ENCODE measurements at regions not wholly inside any gene's neighbourhood (a gene's known extent, or its start where the extent isn't known, plus 50 kb on each side); places are given as distances from the start of the nearest gene placed in this dataset.

DNA sequence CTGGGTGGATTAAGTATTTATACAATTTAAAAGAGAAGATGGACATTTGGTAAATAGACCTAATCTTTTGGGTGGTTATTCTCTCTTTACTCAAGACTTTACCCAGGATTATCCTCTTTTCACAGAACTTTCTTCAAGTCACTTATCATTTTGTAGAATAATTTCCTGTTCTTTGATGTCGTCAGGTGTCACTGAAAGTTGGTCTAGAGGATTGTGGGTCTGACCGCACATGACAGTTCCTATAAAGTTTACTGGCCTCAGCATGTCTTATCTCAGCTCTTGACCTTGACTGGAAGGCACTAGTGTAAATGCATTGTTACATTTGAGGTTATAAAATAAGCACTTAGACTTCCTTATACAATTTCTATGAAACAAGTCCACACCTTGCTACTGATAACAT is 139.9 kb upstream of the SLC4A4 start:
- TF ChIP-seq CREB1 (IDR thresholded peaks at IDR 0.05; ENCODE audit: low read depth), result no peak
- no peak for TF ChIP-seq CEBPB (IDR thresholded peaks at IDR 0.05)
- no peak for TF ChIP-seq YY1 (IDR thresholded peaks at IDR 0.05; ENCODE audit: low read depth)
- no peak for TF ChIP-seq ZBTB7A (IDR thresholded peaks at IDR 0.05; ENCODE audit: low read depth)
- TF ChIP-seq, protein P1, sequence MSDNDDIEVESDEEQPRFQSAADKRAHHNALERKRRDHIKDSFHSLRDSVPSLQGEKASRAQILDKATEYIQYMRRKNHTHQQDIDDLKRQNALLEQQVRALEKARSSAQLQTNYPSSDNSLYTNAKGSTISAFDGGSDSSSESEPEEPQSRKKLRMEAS (IDR thresholded peaks at IDR 0.05), result no peak
- TF ChIP-seq TCF12 (IDR thresholded peaks at IDR 0.05; ENCODE audit: low read depth), result no peak
- no peak for TF ChIP-seq FOXM1 (IDR thresholded peaks at IDR 0.05; ENCODE audit: borderline replicate concordance, low read depth)
- TF ChIP-seq, protein P2, sequence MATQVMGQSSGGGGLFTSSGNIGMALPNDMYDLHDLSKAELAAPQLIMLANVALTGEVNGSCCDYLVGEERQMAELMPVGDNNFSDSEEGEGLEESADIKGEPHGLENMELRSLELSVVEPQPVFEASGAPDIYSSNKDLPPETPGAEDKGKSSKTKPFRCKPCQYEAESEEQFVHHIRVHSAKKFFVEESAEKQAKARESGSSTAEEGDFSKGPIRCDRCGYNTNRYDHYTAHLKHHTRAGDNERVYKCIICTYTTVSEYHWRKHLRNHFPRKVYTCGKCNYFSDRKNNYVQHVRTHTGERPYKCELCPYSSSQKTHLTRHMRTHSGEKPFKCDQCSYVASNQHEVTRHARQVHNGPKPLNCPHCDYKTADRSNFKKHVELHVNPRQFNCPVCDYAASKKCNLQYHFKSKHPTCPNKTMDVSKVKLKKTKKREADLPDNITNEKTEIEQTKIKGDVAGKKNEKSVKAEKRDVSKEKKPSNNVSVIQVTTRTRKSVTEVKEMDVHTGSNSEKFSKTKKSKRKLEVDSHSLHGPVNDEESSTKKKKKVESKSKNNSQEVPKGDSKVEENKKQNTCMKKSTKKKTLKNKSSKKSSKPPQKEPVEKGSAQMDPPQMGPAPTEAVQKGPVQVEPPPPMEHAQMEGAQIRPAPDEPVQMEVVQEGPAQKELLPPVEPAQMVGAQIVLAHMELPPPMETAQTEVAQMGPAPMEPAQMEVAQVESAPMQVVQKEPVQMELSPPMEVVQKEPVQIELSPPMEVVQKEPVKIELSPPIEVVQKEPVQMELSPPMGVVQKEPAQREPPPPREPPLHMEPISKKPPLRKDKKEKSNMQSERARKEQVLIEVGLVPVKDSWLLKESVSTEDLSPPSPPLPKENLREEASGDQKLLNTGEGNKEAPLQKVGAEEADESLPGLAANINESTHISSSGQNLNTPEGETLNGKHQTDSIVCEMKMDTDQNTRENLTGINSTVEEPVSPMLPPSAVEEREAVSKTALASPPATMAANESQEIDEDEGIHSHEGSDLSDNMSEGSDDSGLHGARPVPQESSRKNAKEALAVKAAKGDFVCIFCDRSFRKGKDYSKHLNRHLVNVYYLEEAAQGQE (IDR thresholded peaks at IDR 0.05; ENCODE audit: low read depth), result no peak
- no peak for TF ChIP-seq TAF1 (IDR thresholded peaks at IDR 0.05; ENCODE audit: low read depth)
- TF ChIP-seq TEAD4 (IDR thresholded peaks at IDR 0.05), result no peak
- TF ChIP-seq RAD21 (IDR thresholded peaks at IDR 0.05; ENCODE audit: low read depth), result no peak
- TF ChIP-seq NFIC (IDR thresholded peaks at IDR 0.05), result no peak
- TF ChIP-seq, protein P3, sequence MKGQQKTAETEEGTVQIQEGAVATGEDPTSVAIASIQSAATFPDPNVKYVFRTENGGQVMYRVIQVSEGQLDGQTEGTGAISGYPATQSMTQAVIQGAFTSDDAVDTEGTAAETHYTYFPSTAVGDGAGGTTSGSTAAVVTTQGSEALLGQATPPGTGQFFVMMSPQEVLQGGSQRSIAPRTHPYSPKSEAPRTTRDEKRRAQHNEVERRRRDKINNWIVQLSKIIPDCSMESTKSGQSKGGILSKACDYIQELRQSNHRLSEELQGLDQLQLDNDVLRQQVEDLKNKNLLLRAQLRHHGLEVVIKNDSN (IDR thresholded peaks at IDR 0.05), result no peak
- TF ChIP-seq EP300 (IDR thresholded peaks at IDR 0.05; ENCODE audit: borderline replicate concordance), result no peak
- no peak for TF ChIP-seq EGR1 (IDR thresholded peaks at IDR 0.05)

DNA sequence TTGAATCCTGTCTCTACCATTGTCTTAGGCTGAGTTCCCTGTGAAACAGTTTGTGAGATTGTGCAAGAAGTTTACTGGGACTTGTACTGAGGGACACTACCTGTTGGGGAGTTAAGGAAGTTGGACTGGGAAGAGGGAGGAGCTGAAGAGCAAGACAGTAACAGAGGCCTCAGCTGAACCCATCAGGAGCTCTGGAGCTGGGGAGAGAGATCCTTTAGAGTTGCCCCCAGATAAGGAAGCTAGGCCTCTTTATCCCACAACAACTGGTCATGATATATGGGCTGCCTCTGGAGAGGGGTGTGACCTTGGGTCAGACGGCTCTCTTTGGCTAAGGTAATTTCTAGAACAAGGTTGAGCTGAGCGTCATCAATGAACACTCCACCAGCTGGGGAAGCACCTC is 137.8 kb upstream of the SLC4A4 start:
- TF ChIP-seq TCF12 (IDR thresholded peaks at IDR 0.05; ENCODE audit: low read depth), result no peak
- TF ChIP-seq FOXM1 (IDR thresholded peaks at IDR 0.05; ENCODE audit: borderline replicate concordance, low read depth), result no peak
- TF ChIP-seq, protein P3 (IDR thresholded peaks at IDR 0.05), result no peak
- no peak for TF ChIP-seq CEBPB (IDR thresholded peaks at IDR 0.05)
- no peak for TF ChIP-seq ZBTB7A (IDR thresholded peaks at IDR 0.05; ENCODE audit: low read depth)
- no peak for TF ChIP-seq CREB1 (IDR thresholded peaks at IDR 0.05; ENCODE audit: low read depth)
- TF ChIP-seq, protein P1 (IDR thresholded peaks at IDR 0.05), result no peak
- TF ChIP-seq TEAD4 (IDR thresholded peaks at IDR 0.05), result no peak
- no peak for TF ChIP-seq EGR1 (IDR thresholded peaks at IDR 0.05)
- TF ChIP-seq, protein P2 (IDR thresholded peaks at IDR 0.05; ENCODE audit: low read depth), result no peak
- TF ChIP-seq RAD21 (IDR thresholded peaks at IDR 0.05; ENCODE audit: low read depth), result no peak
- TF ChIP-seq YY1 (IDR thresholded peaks at IDR 0.05; ENCODE audit: low read depth), result no peak
- no peak for TF ChIP-seq TAF1 (IDR thresholded peaks at IDR 0.05; ENCODE audit: low read depth)
- no peak for TF ChIP-seq NFIC (IDR thresholded peaks at IDR 0.05)
- no peak for TF ChIP-seq EP300 (IDR thresholded peaks at IDR 0.05; ENCODE audit: borderline replicate concordance)

DNA sequence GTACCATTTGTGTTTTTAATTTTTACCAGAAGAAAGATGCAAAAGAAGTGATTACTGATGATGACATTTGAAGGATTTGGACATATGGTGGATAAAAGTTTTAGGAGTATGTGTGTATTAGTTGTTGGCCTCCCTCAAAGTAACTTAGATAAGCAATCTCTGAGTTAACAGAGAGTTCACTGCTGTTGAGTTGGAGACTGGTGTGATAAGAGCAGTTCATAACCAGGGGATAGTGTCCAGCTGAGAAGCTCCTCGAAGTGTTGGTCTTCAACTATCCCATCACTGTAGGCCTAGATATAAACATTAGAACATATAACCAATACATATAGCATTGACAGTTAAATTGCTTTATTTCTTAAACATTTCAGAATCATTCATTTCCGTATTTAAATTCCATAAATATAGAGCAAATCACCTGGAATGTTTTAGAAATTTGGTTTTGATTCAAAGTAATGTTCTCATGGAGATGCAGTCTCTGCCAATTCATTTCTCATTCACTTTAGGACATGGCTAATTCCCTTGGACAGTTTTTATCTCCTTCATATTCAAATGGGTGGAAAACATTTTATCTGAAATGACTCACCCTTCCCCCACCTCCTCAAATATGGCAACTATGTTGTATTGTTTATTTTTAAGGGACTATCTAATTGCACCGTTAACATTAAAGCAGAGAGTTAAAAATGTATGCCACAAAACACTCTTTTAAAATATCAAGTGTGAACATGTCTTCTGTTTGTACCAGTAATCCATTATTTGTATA is 136.8 kb upstream of the SLC4A4 start:
- TF ChIP-seq, protein P3 (IDR thresholded peaks at IDR 0.05), result no peak
- no peak for TF ChIP-seq ZBTB7A (IDR thresholded peaks at IDR 0.05; ENCODE audit: low read depth)
- no peak for TF ChIP-seq TAF1 (IDR thresholded peaks at IDR 0.05; ENCODE audit: low read depth)
- no peak for TF ChIP-seq YY1 (IDR thresholded peaks at IDR 0.05; ENCODE audit: low read depth)
- no peak for TF ChIP-seq FOXM1 (IDR thresholded peaks at IDR 0.05; ENCODE audit: borderline replicate concordance, low read depth)
- TF ChIP-seq EP300 (IDR thresholded peaks at IDR 0.05; ENCODE audit: borderline replicate concordance), result no peak
- TF ChIP-seq CREB1 (IDR thresholded peaks at IDR 0.05; ENCODE audit: low read depth), result no peak
- no peak for TF ChIP-seq TCF12 (IDR thresholded peaks at IDR 0.05; ENCODE audit: low read depth)
- no peak for TF ChIP-seq TEAD4 (IDR thresholded peaks at IDR 0.05)
- no peak for TF ChIP-seq CEBPB (IDR thresholded peaks at IDR 0.05)
- no peak for TF ChIP-seq EGR1 (IDR thresholded peaks at IDR 0.05)
- no peak for TF ChIP-seq RAD21 (IDR thresholded peaks at IDR 0.05; ENCODE audit: low read depth)
- TF ChIP-seq, protein P1 (IDR thresholded peaks at IDR 0.05), result no peak
- TF ChIP-seq NFIC (IDR thresholded peaks at IDR 0.05), result no peak
- TF ChIP-seq, protein P2 (IDR thresholded peaks at IDR 0.05; ENCODE audit: low read depth), result no peak
